ENCODE measurements at regions not wholly inside any gene's neighbourhood (a gene's known extent, or its start where the extent isn't known, plus 50 kb on each side); places are given as distances from the start of the nearest gene placed in this dataset.
"Not testable (repeated sequence)": the region's sequence is repeated elsewhere in the genome, so short reads cannot be mapped to it uniquely, and the experiment has no call there.

DNA sequence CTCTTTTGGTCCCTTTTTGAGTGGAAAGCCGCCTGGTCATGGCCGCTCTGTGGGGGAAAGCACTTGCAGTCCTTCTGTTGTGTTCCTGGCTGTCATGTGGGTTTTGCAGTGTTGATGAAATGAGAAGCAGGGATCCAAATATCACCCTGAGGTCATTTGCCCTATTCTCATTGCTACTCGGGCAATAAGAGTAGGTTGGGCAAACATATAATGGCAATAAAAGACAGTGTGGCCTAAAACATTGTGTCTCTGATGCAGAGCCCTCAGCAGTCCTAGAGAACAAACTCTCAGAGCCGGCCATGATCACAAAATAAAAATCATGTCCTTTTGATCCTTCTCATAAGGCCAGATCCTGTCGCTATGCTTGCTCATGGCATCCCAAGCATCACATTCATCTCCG is 361.1 kb upstream of the KLF4 start:
- no peak for DNase-seq

GRCh38 chr9:107847978-107848964 is 358.7 kb upstream of the KLF4 start:
- DNase-seq = no peak

DNA sequence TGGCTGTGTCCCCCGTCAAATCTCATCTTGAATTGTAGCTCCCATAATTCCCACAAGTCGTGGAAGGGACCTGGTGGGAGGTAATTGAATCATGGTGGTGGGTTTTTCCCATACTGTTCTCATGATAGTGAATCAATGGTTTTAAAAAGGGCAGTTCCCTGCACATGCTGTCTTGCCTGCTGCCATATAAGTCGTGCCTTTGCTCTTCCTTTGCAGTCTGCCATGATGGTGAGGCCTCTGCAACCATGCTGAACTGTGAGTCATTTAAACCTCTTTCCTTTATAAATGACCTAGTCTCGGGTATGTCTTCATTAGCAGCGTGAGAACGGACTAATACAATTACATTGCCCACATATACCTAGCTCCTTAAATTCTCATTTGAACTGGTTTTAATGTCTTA is 353.0 kb upstream of the KLF4 start:
- no peak for DNase-seq

DNA sequence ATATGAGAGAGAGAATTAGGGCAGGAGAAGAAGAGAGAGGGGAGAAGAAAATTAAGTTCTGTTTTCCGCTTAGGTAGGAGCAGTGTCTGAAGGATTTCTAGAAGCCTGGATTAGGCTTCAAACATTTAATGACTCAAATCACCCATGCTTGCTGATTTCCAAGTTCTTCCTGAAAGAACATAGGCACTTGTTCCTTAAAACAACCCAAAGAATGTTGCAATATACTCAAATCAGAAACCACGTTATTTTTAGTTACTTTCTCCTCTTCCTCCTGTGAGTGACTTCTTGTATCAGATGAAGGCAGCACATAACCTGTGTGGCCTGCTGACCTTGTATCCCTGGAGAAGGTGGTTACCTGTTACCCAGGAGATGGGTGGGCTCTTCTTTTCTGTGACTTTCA is 351.5 kb upstream of the KLF4 start:
- no peak for DNase-seq

GRCh38 chr9:107839371-107839770 is 349.8 kb upstream of the KLF4 start:
- no peak for DNase-seq

- DNase-seq = no peak
Measured at GRCh38 chr9:107838766-107839165, 349.2 kb upstream of the KLF4 start.

DNA sequence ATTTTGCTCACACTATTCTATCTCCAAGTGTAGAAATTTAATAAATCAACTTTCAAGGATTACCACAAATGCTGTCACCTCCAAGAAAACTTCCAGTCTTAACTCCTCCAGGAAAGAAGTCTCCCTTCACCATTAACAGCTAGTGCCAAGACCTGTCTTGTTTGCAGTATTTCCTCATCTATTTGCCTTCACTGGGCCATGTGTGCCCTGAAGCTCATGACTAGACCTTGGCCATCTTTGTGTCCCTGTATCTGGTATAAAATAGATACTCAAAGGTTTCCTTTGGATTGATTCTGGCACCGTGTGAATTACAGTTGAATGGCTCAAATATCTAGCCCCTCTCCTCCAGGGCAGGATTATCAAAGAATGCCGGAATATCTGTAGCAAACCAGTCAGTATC is 346.7 kb upstream of the KLF4 start:
- DNase-seq = no peak

DNA sequence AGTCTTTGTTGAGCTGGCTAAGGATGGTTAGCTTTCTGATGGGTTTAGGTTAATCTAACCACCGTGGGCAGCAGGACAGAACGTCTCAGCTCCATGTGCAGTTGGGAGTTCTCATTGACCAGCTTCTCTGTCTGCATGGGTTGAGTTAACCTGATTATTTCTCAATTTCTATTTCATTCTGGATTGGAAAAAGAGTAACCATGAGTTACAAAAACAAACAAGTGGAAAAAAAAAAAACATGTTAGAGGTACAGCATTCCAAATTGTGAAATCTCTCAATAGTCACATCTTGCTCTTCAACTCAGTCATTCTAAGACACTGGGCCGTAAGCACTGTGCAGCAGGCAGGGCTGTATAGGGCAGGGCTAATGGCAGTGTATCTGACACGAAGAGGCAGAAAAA is 343.7 kb upstream of the KLF4 start:
- DNase-seq = no peak

DNA sequence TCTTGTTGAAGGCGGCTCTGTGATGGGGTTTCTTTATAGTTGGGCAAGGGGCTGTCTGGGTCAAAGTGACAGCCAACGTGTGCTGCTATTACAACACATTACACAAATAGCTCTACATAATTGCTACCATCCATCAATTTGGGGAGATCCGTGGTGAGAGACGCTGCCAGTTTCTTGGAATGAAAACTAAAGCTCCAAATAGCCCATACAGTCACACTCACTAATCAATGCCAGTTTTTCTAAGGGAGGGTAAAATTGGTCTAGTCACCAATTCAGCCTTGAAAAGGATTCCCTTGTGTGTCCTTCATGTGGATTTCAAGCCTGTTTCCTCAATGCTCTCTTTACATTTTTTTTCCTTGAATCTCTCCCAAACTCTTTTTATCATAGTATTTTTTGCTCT is 343.3 kb upstream of the KLF4 start:
- DNase-seq = no peak

DNA sequence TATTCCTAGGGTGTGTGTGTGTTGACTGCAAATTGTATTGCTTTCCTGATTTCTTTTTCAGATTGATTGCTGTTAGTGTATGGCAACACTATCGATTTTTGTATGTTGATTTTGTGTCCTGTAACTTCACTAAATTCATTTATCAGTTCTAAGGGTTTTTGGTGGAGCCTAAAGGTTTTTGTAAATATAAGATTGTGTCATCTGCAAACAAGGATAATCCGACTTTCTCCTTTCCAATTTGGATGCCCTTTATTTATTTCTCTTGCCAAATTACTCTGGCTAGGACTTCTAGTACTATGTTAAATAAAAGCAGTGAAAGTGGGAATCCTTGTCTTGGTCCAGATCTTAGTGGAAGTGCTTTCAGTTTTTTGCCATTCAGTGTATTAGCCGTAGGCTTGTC is 340.9 kb upstream of the KLF4 start:
- DNase-seq = no peak

- no peak for DNase-seq
Measured at GRCh38 chr9:107827884-107828283, 338.3 kb upstream of the KLF4 start.

DNA sequence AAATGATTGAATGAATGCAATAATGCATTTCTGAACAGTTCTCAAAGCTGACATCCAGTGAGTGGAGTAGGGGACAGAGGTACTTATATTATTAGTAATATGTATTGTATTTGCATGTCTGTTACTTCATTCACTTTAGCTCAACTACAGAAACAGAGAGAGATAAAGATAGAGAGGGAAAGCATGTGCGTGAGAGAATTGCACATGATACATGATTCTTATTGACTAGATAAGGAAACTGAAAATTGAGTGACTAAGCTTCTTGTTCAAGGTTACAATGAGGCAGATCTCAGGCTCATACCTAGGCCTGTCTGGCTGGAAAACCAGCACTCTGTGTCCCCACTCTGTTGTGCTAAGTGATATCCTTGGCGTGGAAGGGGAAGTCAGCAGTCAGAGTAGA is 337.7 kb upstream of the KLF4 start:
- DNase-seq = no peak

- DNase-seq = not testable (repeated sequence)
Measured at GRCh38 chr9:107826688-107826983, 337.1 kb upstream of the KLF4 start.

GRCh38 chr9:107824556-107824955 is 335.0 kb upstream of the KLF4 start:
- DNase-seq = no peak

GRCh38 chr9:107819772-107820565 is 330.4 kb upstream of the KLF4 start:
- DNase-seq = no peak

- DNase-seq = not testable (repeated sequence)
Measured at GRCh38 chr9:107818503-107818829, 328.9 kb upstream of the KLF4 start.

- DNase-seq = not testable (repeated sequence)
Measured at GRCh38 chr9:107817595-107818502, 328.3 kb upstream of the KLF4 start.

DNA sequence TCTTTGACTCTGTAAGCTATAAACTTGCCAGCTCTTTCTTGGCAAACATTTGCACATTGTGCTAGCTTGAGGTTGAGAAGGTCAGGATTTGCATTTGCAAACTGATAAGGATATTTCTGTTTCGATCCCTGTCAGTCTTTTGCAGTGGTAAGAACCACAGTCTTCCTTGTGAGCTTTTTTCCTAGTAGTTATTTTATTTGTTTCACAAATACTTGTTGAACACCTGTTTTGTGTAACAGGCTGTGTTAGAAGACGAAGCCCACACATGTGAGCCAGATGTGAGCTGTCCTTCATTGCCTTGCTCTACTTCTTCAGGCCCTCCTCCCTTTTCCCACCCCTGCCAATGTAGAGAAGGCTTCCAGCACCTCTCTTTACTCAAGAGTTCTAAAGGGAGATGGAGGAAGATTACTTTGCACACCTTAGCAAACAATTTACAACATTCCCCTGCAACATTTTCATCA is 327.0 kb upstream of the KLF4 start:
- DNase-seq = no peak

- no peak for DNase-seq
Measured at GRCh38 chr9:107815782-107816560, 326.4 kb upstream of the KLF4 start.

DNA sequence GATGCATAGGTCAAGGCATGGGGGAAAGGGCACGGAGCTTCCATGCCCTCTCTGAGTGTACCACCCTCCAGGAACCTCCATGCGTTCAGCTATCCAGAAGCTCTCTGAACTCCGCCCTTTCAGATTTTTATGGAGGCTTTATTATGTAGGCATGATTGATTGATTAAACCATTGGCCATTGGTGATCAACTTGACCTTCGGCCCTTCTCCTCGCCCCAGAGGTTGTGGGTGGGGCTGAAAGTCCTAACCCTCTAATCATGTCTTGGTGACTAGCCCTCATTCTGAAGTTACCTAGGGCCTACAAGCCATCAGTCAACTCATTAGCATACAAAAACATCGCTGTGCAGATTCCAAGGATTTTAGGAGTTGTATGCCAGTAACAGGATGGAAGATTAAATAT is 323.7 kb upstream of the KLF4 start:
- no peak for DNase-seq

DNA sequence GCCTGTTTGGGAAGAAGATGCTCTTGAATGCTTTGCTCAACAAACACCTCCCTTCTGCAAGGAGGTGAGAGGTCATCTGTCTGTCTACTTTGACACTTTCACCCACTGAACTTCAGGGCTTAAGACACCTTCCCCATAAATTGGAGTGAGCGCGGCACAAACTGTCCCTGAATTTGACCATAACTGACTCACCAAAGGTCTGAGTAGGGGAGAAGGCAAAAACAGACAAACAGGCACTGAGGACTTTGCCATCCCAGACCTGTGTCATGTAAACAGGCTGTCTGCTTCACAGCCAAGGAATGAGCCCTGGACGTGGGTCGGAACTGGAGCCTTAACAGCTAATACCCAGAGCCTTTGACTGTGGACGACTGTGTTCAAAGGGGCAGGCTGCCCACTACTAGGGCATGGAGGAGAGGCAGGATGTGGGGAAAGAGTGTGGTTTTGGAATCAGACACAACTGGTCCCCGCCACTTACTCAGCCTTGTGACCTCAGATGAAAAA is 320.9 kb upstream of the KLF4 start:
- no peak for DNase-seq

DNA sequence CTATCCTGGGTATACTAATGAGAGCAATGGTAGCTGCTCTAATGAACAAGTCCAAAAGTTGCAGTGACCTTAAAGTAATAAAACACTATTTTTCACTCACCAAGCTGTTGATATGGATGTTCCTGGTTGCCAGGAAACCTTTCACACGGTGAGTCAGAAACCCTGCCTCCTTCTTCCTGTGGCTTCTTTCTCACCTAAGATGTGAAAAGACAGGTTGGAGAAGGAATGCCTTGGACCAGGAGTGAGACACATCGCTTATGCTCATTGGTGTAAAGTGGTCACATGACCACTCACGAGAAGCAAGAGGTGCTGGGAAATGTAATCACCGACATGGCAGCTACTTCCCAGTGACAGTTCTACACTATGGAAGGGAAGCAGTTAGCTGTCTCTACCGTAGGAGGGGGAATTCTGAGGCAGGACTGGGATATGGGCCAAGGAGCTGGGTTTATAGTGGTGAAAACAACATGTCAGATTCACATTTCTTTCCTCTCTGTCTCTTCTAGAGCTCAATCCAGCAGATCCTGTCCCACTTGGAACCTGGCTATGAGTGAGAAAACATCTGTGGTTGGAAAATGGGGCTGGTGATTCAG is 320.4 kb upstream of the KLF4 start:
- DNase-seq = peak; percentile 39
